ENCODE measurements at regions not wholly inside any gene's neighbourhood (a gene's known extent, or its start where the extent isn't known, plus 50 kb on each side); places are given as distances from the start of the nearest gene placed in this dataset.
"Not testable (repeated sequence)": the region's sequence is repeated elsewhere in the genome, so short reads cannot be mapped to it uniquely, and the experiment has no call there.

DNA sequence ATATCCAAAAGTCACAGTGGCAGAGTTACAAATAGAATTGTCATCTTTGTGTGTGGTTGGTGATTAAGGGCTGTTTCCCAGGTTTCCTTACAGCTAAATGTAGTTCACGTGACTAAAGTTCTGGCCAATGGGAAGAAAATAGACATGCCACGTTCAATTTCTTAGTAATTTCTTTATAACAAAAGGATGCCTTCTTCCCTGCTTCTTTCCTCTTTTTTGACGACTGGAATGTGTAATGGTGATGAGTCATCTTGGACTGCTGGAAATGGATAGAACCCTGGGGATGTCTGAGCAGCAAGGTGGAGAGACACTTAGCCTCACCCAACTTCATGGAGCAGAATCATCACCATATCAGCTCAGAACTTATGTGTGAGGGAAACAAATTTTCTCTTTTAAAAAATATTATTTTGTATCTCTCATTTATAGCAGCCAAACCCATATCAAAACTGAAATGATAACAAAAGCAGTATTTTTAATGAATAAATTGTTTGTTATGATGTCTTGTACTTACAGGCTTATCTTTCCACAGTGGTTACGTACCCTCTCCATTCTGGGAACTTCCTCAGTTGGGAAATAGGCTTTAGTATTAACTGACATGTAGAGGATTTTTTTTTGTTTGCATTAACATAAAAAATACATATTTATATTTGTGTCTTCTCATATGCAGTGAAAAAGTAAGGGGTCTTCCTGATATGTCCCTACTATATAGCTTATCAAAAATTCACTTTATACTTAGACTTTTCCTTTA lies 91.1 kb upstream of the CDH2 start:
- no peak for DNase-seq (ENCODE audit: low spot score)

DNA sequence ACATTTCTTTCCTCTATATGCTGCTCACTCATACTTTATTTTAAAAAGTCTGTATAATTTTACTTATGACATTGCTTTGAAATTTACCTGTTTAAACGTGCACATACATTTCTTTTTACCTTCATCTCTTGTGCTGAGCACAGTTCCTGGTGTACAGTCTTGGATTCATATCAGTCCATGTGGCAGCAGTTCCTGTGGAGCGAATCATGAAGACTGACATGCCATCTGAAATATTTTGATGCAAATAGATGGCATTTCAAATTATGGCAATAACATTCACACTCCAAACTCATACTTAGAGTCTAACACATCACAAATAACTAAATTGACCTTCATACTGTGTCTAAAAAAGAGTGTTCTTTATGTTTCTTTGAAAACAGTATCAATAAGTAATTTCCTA lies 90.3 kb upstream of the CDH2 start:
- DNase-seq (ENCODE audit: low spot score), result no peak

DNA sequence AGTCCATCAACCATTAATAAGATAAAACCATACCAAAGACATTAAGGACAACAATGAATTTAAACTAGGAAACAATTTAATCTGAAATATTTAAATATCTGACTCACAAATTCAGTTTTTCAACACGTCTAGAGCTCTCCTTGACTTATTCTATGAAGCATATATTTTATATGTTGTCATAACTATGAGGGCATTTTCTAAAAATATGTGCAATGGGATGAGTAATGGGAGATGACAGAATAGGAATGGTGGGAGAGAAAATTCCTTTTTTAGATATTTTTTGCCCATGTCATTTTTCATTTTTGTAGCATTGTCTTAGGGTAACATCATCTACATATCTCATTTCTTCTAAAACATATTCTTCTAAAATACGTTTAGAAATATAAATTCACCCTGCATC lies 79.2 kb upstream of the CDH2 start:
- no peak for DNase-seq (ENCODE audit: low spot score)

DNA sequence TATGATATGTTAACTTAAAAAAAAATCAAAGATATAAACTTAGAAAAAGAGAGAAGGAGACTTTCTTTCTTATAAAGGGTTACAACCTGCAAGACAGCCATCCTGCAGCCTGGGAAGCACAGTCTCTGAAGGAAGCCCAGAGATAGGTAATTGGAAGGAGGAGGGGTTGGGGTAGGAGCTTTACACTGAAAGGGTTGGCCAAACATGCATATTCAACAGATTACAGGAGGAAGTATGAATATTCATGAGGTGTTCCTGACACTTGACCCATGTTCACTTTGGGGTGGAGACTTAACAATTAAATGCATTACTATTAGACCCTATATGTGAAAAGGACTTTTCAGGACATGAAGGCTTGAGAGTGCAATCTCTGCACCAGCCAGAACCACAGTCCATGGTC lies 71.7 kb upstream of the CDH2 start:
- DNase-seq (ENCODE audit: low spot score), result no peak

DNA sequence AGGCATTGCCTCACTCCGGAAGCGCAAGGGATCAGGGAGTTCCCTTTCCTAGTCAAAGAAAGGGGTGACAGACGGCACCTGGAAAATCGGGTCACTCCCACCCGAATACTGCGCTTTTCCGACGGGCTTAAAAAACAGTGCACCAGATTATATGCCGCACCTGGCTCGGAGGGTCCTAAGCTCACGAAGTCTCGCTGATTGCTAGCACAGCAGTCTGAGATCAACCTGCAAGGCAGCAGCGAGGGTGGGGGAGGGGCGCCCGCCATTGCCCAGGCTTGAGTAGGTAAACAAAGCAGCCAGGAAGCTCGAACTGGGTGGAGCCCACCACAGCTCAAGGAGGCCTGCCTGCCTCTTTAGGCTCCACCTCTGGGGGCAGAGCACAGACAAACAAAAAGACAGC lies 63.7 kb upstream of the CDH2 start:
- not testable (repeated sequence) for DNase-seq (ENCODE audit: low spot score)

DNA sequence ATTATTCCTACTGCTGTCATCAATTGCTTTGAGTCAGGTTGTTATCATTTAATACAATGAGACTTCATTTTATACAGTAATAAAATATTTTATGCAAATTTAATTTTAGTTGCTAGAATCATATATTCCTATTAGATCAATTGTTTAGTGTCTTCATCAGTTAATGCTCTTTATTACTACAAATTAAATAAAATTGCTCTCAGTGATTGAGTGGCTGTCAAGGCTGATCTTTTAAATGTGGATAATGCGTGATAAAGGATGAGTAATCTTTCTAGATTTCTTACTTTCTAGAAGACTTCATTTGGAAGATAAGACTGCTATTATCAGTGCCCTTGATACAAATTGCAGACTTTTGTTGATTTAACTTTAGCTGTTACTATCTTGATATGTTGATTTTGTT lies 59.6 kb upstream of the CDH2 start:
- no peak for DNase-seq (ENCODE audit: low spot score)
